AG09319 (cell line): ENCODE measurements at regions not wholly inside any gene's neighbourhood (a gene's known extent, or its start where the extent isn't known, plus 50 kb on each side); places are given as distances from the start of the nearest gene placed in this dataset.

Experiments
- DNase-seq: peaks from one replicate; pipeline ENCODE4 v3.0.0-alpha.2; 2010; ENCODE audit warnings: low read depth; ENCODE audit errors: extremely low read depth
- TF ChIP-seq, protein P1 (sequence below): IDR thresholded peaks from 2 replicates; pipeline ENCODE4 v1.5.1; 2011; ENCODE audit warnings: low read depth, mild to moderate bottlenecking, inconsistent platforms, low read length, moderate library complexity

- TF ChIP-seq, protein P1, sequence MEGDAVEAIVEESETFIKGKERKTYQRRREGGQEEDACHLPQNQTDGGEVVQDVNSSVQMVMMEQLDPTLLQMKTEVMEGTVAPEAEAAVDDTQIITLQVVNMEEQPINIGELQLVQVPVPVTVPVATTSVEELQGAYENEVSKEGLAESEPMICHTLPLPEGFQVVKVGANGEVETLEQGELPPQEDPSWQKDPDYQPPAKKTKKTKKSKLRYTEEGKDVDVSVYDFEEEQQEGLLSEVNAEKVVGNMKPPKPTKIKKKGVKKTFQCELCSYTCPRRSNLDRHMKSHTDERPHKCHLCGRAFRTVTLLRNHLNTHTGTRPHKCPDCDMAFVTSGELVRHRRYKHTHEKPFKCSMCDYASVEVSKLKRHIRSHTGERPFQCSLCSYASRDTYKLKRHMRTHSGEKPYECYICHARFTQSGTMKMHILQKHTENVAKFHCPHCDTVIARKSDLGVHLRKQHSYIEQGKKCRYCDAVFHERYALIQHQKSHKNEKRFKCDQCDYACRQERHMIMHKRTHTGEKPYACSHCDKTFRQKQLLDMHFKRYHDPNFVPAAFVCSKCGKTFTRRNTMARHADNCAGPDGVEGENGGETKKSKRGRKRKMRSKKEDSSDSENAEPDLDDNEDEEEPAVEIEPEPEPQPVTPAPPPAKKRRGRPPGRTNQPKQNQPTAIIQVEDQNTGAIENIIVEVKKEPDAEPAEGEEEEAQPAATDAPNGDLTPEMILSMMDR, result no peak
- DNase-seq, result no peak
These were observed 125.5 kb downstream of the PALM2AKAP2 start for GRCh38 chr9:109905472-109905871.

DNA sequence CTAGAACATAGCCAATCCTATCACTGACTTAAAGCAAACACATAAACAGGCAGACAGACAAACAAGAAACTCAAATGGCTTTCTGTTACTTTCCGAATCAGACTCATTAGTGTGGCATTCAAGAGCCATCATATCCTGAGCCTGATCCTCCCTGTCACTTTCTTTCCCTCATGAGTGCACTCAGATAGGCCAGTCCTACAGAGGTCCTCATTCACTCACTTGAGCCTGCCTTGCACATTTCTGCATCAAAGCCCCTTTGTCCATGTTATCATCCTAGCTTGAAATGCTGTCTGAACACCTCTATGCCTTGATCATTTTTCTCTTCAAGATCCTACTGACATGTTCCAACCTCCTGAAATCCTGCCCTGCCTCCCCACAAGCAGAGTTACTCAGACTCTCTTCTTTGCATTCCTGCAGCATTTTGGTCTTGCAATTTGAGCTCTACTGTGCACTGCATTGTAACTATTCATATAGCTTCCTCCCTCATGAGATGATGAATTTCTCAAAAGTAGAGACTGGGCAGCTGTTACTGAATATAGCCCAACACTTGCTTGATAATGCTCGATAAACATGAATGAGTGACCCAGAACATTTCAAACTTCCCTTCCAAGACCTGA lies 126.9 kb downstream of the PALM2AKAP2 start:
- no peak for DNase-seq
- TF ChIP-seq, protein P1, result no peak

- TF ChIP-seq, protein P1, result no peak
- DNase-seq, result no peak
These were observed 127.4 kb downstream of the PALM2AKAP2 start for GRCh38 chr9:109907400-109907799.

GRCh38 chr9:109907810-109908458 lies 127.9 kb downstream of the PALM2AKAP2 start:
- TF ChIP-seq, protein P1, result no peak
- DNase-seq, result no peak

DNA sequence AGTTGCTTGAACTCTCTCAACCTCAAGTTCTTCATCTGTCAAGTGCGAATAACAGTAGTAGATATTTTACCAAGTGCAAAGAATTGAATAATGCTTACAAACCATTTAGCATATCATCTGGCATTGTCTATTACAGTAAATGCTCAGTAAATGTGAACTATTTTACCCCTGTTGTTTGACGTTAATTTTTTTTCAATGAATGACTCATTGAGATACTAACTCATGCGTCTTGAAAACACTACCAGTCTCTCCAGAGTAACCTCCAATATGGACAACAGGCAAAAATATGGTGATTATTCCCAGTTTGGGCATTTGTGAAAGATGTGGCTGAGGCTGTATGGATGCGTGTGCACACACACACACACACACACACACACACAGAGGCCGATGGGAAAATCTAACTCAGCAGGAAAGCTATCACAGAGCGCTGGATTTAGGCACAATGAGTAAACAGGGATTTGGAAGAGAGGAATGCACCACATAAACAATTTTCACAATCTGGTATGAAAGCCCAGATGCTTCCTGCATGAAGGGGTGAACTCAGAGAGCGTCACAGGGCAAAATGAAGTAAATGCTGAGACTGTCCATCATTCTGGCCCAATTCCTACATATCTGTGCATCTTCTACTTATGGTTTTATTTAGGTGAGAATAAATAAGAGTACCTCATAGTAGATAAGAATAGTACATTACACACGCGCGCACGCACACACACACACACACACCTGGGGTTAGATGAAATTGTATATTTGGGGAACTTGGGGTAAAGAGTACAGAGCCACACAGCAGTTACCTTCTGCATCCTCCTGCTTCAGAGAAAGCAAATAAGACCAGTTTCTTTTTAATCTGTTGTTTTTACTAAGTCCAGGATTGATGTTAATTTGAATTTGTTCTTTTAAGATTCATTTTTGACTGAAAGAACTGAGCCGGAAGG lies 128.7 kb downstream of the PALM2AKAP2 start:
- TF ChIP-seq, protein P1, result no peak
- peak; percentile 44 for DNase-seq

- TF ChIP-seq, protein P1, result no peak
- DNase-seq, result peak; percentile 60
These were observed 130.9 kb downstream of the PALM2AKAP2 start for GRCh38 chr9:109910671-109911518.
